LNCAP (cell line): ENCODE measurements at regions not wholly inside any gene's neighbourhood (a gene's known extent, or its start where the extent isn't known, plus 50 kb on each side); places are given as distances from the start of the nearest gene placed in this dataset.

Experiments used
- TF ChIP-seq, protein P1 (sequence below): fragments of 450-650 bp; IDR thresholded peaks from 2 replicates; pipeline ENCODE4 v1.5.1; 2017; ENCODE audit warnings: mild to moderate bottlenecking

DNA sequence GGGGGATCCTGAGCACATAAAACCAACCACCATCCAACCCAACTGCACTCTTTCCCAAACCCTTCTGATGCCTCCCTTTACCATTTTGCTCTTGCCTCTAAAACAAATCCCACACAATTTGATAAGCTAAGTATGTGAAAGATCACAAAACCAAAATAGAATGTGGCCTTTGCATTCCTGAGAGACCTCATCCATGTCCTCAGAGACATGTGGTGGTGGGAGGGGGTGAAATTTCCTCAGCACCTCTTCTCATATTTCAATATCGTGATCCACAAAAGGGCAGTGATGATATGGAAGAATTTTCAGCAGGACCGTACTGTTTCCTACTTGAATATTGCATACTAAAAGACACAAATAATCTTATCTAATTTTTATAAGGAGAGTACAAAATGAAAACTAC, 423.3 kb downstream of the TLE1 start:
- TF ChIP-seq, protein P1, sequence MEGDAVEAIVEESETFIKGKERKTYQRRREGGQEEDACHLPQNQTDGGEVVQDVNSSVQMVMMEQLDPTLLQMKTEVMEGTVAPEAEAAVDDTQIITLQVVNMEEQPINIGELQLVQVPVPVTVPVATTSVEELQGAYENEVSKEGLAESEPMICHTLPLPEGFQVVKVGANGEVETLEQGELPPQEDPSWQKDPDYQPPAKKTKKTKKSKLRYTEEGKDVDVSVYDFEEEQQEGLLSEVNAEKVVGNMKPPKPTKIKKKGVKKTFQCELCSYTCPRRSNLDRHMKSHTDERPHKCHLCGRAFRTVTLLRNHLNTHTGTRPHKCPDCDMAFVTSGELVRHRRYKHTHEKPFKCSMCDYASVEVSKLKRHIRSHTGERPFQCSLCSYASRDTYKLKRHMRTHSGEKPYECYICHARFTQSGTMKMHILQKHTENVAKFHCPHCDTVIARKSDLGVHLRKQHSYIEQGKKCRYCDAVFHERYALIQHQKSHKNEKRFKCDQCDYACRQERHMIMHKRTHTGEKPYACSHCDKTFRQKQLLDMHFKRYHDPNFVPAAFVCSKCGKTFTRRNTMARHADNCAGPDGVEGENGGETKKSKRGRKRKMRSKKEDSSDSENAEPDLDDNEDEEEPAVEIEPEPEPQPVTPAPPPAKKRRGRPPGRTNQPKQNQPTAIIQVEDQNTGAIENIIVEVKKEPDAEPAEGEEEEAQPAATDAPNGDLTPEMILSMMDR, result no peak

- TF ChIP-seq, protein P1, result no peak
Measured at GRCh38 chr9:81264516-81264915, 424.8 kb downstream of the TLE1 start.

DNA sequence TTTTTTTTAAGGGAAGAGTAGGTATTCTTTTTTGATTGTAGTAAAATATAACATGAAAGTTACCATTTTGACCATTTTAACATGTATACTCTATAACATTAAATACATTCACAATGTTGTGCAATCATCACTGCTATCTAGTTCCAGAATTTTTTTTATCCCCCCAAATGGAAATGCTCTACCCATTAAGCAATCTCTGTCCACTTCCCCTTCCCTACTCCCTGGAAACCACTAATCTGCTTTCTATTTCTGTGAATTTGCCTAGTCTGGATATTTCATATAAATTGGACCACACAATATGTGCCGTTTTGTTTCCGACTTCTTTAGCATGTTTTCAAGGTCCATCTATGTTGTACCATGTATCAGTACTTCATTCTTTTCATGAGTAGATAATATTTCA, 429.5 kb downstream of the TLE1 start:
- TF ChIP-seq, protein P1, result no peak

GRCh38 chr9:81256368-81256767, 433.0 kb downstream of the TLE1 start:
- TF ChIP-seq, protein P1, result no peak

GRCh38 chr9:81250606-81251005, 438.7 kb downstream of the TLE1 start:
- TF ChIP-seq, protein P1, result no peak

- TF ChIP-seq, protein P1, result no peak
Measured at GRCh38 chr9:81250041-81250440, 439.3 kb downstream of the TLE1 start.

GRCh38 chr9:81245254-81245956, 443.9 kb downstream of the TLE1 start:
- TF ChIP-seq, protein P1, result no peak

DNA sequence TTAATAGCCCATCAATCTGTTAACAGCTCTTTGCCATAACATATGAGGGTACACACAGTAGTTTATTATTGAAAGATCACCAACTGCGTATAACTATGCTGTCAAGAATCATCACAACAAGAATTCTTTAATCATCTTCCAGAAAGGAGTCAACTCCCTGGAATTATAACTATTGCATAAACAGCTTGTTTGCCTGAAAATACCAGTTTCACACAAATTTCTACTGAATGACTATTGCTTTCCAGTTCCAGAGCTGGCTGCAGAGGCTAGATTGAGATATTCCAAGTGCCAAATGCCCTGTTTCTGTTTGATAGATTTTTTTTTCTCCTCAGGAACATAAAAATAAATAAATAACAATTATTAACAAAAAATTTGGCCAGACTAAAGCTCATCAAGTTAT, 444.7 kb downstream of the TLE1 start:
- TF ChIP-seq, protein P1, result no peak
